Liver (tissue), 8 donors: ENCODE measurements at regions not wholly inside any gene's neighbourhood (a gene's known extent, or its start where the extent isn't known, plus 50 kb on each side); places are given as distances from the start of the nearest gene placed in this dataset.
A peak's percentile ranks its signal among the peaks of the same experiment; 100 is the strongest.

ENCODE experiments used
- DNase-seq: peaks from one replicate; pipeline ENCODE4 v3.0.0-alpha.2; 2017; ENCODE audit warnings: low spot score
- H3K27ac ChIP-seq, 2 donors: one replicate each; pipeline ENCODE4 v1.7.0; 2013; ENCODE audit warnings: inconsistent platforms in 2 of 2, low read length in 2 of 2, control low read depth in 1 of 2, low read depth in 1 of 2, mild to moderate bottlenecking in 1 of 2
- H3K27me3 ChIP-seq, 4 donors: one replicate each; pipeline versions ENCODE4 v1.6.1 to v1.7.0; 2013; ENCODE audit warnings: low read length in 3 of 4, inconsistent platforms in 1 of 4, mild to moderate bottlenecking in 1 of 4, moderate library complexity in 1 of 4; ENCODE audit not compliant: control insufficient read depth in 4 of 4, insufficient read depth in 4 of 4
- H3K36me3 ChIP-seq, 4 donors: one replicate each; pipeline versions ENCODE4 v1.6.1 to v1.7.0; 2013; ENCODE audit warnings: low read length in 3 of 4, mild to moderate bottlenecking in 3 of 4, low read depth in 1 of 4, moderate library complexity in 1 of 4; ENCODE audit not compliant: control insufficient read depth in 4 of 4, insufficient read depth in 3 of 4
- H3K4me1 ChIP-seq, 4 donors: one replicate each; pipeline versions ENCODE4 v1.6.1 to v1.7.0; 2013; ENCODE audit warnings: low read length in 3 of 4, mild to moderate bottlenecking in 3 of 4, moderate library complexity in 1 of 4; ENCODE audit not compliant: control insufficient read depth in 4 of 4, insufficient read depth in 4 of 4
- H3K4me3 ChIP-seq, 3 donors: one replicate each; pipeline versions ENCODE4 v1.6.1 to v1.7.0; 2013; ENCODE audit warnings: low read length in 3 of 3, control low read depth in 1 of 3, low read depth in 1 of 3, mild to moderate bottlenecking in 1 of 3
- H3K9ac ChIP-seq, 2 donors: one replicate each; pipeline ENCODE4 v1.7.0; 2013; ENCODE audit warnings: low read length in 2 of 2, mild to moderate bottlenecking in 2 of 2, moderate library complexity in 2 of 2, control low read depth in 1 of 2, low read depth in 1 of 2
- H3K9me3 ChIP-seq, 4 donors: one replicate each; pipeline versions ENCODE4 v1.6.1 to v1.7.0; 2013; ENCODE audit warnings: low read length in 3 of 4; ENCODE audit not compliant: control insufficient read depth in 4 of 4
- CTCF ChIP-seq: fragments of 150-350 bp; IDR thresholded peaks from 2 replicates; pipeline ENCODE4 v1.5.1; 2017; ENCODE audit warnings: improper control_type of control experiment, low read depth, low read length; ENCODE audit not compliant: missing input control
- EGR1 ChIP-seq, 2 donors: IDR thresholded peaks; 2 replicates each; pipeline ENCODE4 v1.6.1; 2016 to 2018; ENCODE audit warnings: antibody characterized with exemption in 2 of 2, low read depth in 2 of 2
- FOXA1 ChIP-seq: IDR thresholded peaks from 2 replicates; pipeline ENCODE4 v1.6.1; 2016; ENCODE audit warnings: antibody characterized with exemption
- FOXA2 ChIP-seq: IDR thresholded peaks from 2 replicates; pipeline ENCODE4 v1.6.1; 2016; ENCODE audit warnings: antibody characterized with exemption
- GABPA ChIP-seq, 2 donors: IDR thresholded peaks in 1 of 2; conservative IDR thresholded peaks in 1 of 2; 2 replicates each; pipeline ENCODE4 v1.6.1; 2016; ENCODE audit warnings: antibody characterized with exemption in 2 of 2, mild to moderate bottlenecking in 1 of 2, moderate library complexity in 1 of 2
- HNF4A ChIP-seq, 2 donors: conservative IDR thresholded peaks; 2 replicates each; pipeline ENCODE4 v1.6.1; 2016; ENCODE audit warnings: antibody characterized with exemption in 2 of 2, mild to moderate bottlenecking in 2 of 2
- HNF4G ChIP-seq: IDR thresholded peaks from 2 replicates; pipeline ENCODE4 v1.6.1; 2016; ENCODE audit warnings: antibody characterized with exemption
- JUND ChIP-seq, 2 donors: IDR thresholded peaks; 2 replicates each; pipeline ENCODE4 v1.6.1; 2016; ENCODE audit warnings: antibody characterized with exemption in 2 of 2
- MAX ChIP-seq: IDR thresholded peaks from 2 replicates; pipeline ENCODE4 v1.6.1; 2016; ENCODE audit warnings: antibody characterized with exemption
- NR2F2 ChIP-seq: IDR thresholded peaks from 2 replicates; pipeline ENCODE4 v1.6.1; 2016; ENCODE audit warnings: antibody characterized with exemption
- RAD21 ChIP-seq, 2 donors: IDR thresholded peaks; 2 replicates each; pipeline ENCODE4 v1.6.1; 2016; ENCODE audit warnings: antibody characterized with exemption in 2 of 2, mild to moderate bottlenecking in 2 of 2
- RXRA ChIP-seq, 2 donors: IDR thresholded peaks; 2 replicates each; pipeline ENCODE4 v1.6.1; 2017 to 2018; ENCODE audit warnings: antibody characterized with exemption in 2 of 2, mild to moderate bottlenecking in 1 of 2
- SP1 ChIP-seq: IDR thresholded peaks from 2 replicates; pipeline ENCODE4 v1.6.1; 2018; ENCODE audit warnings: antibody characterized with exemption, mild to moderate bottlenecking
- TAF1 ChIP-seq: conservative IDR thresholded peaks from 2 replicates; pipeline ENCODE4 v1.6.1; 2016; ENCODE audit warnings: antibody characterized with exemption, mild to moderate bottlenecking
- ZBTB33 ChIP-seq: IDR thresholded peaks from 2 replicates; pipeline ENCODE4 v1.6.1; 2016; ENCODE audit warnings: antibody characterized with exemption
- WGBS: extraction: QIAGEN DNeasy Blood & Tissue Kit; methylation state at CpG from one replicate; pipeline ENCODE4 v1.1.7; 2013; 5-methylcytosine and 5-hydroxymethylcytosine counted together
- TF ChIP-seq, protein P1 (sequence below): IDR thresholded peaks from 2 replicates; pipeline ENCODE4 v1.6.1; 2016; ENCODE audit warnings: antibody characterized with exemption
- TF ChIP-seq, protein P2 (sequence below): IDR thresholded peaks from 2 replicates; pipeline ENCODE4 v1.6.1; 2016; ENCODE audit warnings: antibody characterized with exemption, mild to moderate bottlenecking
- donor health status: healthy.
- donor health status: healthy.
- donor health status: healthy.
- donor health status: healthy.
- donor health status: healthy.

GRCh38 chr13:84917252-84917878, 881.9 kb downstream of the SLITRK6 start:
- WGBS = 56% methylated on average over 4 of the region's 4 CpGs
- H3K27ac ChIP-seq = no peak overlapping the region
- no peaks in the 10 kb centered on the region for H3K9me3 ChIP-seq
- no peak for DNase-seq
- H3K4me3 ChIP-seq = no peak overlapping the region
- TF ChIP-seq CTCF (peak; percentile 42), SP1 (no peak), FOXA1 (no peak), RAD21 (IDR thresholded peaks at IDR 0.05) (peak; percentile 67 to 71), JUND (IDR thresholded peaks at IDR 0.05) (no peak), HNF4A (conservative IDR thresholded peaks at IDR 0.05) (no peak), HNF4G (no peak), NR2F2 (no peak), EGR1 (IDR thresholded peaks at IDR 0.05; ENCODE audit: low read depth in 2 of 2) (no peak)
- TF ChIP-seq, protein P1, sequence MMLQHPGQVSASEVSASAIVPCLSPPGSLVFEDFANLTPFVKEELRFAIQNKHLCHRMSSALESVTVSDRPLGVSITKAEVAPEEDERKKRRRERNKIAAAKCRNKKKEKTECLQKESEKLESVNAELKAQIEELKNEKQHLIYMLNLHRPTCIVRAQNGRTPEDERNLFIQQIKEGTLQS = no peak
- H3K36me3 ChIP-seq = no peaks in the 10 kb centered on the region
- peaks cover 0 to 2% (median 0%) of the 10 kb centered on the region in 4 donors for H3K27me3 ChIP-seq
- H3K4me1 ChIP-seq = peaks cover 0 to 1% (median 0%) of the 10 kb centered on the region in 4 donors
- no peak overlapping the region for H3K9ac ChIP-seq

DNA sequence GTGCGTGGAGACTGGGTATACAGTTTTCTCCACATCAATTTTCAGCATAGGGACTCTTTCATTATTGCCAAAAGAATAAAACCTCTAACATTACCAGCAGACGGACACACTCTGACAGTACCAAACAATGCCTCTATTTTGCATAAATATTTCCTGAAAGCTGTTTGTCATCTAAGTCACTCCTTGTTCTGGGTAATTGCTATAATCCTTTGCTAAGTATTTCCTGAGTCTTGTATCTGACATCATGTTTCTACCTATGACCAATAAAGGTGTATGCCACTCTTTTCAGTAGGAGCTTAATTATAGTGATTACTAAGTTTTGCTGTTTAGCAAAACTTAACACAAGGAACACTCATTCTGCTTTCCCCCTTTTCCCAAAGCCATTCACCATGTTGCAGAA, 886.5 kb downstream of the SLITRK6 start:
- TF ChIP-seq EGR1 (IDR thresholded peaks at IDR 0.05; ENCODE audit: low read depth in 2 of 2) (no peak), FOXA2 (no peak), MAX (no peak), CTCF (no peak), SP1 (no peak)
- Histone ChIP-seq H3K9ac (no peak overlapping the region), H3K27me3 (peaks cover 0 to 2% (median 0%) of the 10 kb centered on the region in 4 donors), H3K4me1 (peaks cover 0 to 1% (median 0%) of the 10 kb centered on the region in 4 donors), H3K4me3 (no peak overlapping the region), H3K36me3 (no peaks in the 10 kb centered on the region), H3K27ac (no peak overlapping the region), H3K9me3 (no peaks in the 10 kb centered on the region)
- no peak for DNase-seq
- WGBS = 77% methylated on average over 2 of the region's 2 CpGs

- Histone ChIP-seq H3K4me1 (no peaks in the 10 kb centered on the region), H3K36me3 (no peaks in the 10 kb centered on the region), H3K4me3 (no peak overlapping the region), H3K27ac (no peak overlapping the region), H3K27me3 (peaks cover 0 to 2% (median 0%) of the 10 kb centered on the region in 4 donors), H3K9ac (no peak overlapping the region), H3K9me3 (no peaks in the 10 kb centered on the region)
- no peak for DNase-seq
- WGBS = 63% methylated on average over 2 of the region's 2 CpGs
- TF ChIP-seq, protein P2, sequence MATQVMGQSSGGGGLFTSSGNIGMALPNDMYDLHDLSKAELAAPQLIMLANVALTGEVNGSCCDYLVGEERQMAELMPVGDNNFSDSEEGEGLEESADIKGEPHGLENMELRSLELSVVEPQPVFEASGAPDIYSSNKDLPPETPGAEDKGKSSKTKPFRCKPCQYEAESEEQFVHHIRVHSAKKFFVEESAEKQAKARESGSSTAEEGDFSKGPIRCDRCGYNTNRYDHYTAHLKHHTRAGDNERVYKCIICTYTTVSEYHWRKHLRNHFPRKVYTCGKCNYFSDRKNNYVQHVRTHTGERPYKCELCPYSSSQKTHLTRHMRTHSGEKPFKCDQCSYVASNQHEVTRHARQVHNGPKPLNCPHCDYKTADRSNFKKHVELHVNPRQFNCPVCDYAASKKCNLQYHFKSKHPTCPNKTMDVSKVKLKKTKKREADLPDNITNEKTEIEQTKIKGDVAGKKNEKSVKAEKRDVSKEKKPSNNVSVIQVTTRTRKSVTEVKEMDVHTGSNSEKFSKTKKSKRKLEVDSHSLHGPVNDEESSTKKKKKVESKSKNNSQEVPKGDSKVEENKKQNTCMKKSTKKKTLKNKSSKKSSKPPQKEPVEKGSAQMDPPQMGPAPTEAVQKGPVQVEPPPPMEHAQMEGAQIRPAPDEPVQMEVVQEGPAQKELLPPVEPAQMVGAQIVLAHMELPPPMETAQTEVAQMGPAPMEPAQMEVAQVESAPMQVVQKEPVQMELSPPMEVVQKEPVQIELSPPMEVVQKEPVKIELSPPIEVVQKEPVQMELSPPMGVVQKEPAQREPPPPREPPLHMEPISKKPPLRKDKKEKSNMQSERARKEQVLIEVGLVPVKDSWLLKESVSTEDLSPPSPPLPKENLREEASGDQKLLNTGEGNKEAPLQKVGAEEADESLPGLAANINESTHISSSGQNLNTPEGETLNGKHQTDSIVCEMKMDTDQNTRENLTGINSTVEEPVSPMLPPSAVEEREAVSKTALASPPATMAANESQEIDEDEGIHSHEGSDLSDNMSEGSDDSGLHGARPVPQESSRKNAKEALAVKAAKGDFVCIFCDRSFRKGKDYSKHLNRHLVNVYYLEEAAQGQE = no peak
- TF ChIP-seq TAF1 = no peak
- TF ChIP-seq FOXA2 = no peak
- TF ChIP-seq GABPA (IDR thresholded peaks at IDR 0.05 in 1 of 2, conservative IDR thresholded peaks at IDR 0.05 in 1 of 2) = no peak
- no peak for TF ChIP-seq ZBTB33
- no peak for TF ChIP-seq SP1
- TF ChIP-seq EGR1 (IDR thresholded peaks at IDR 0.05; ENCODE audit: low read depth in 2 of 2) = no peak
- no peak for TF ChIP-seq RXRA (IDR thresholded peaks at IDR 0.05)
- no peak for TF ChIP-seq MAX
- no peak for TF ChIP-seq RAD21 (IDR thresholded peaks at IDR 0.05)
Measured at GRCh38 chr13:84910423-84910822, 888.8 kb downstream of the SLITRK6 start.
